HepG2 (cell line): ENCODE measurements at regions not wholly inside any gene's neighbourhood (a gene's known extent, or its start where the extent isn't known, plus 50 kb on each side); places are given as distances from the start of the nearest gene placed in this dataset.

ENCODE experiments used
- CSRNP2 ChIP-seq: sonication (generic); formaldehyde crosslinking; conservative IDR thresholded peaks from 2 replicates; pipeline ENCODE4 v1.8.0; 2022; ENCODE audit warnings: low read depth, missing genetic modification reagents
- FLYWCH1 ChIP-seq: sonication (generic); formaldehyde crosslinking; IDR thresholded peaks from 2 replicates; pipeline ENCODE4 v1.8.1; 2023; ENCODE audit warnings: mild to moderate bottlenecking, missing genetic modification reagents
- FOSL2 ChIP-seq: sonication (generic); formaldehyde crosslinking; IDR thresholded peaks from 2 replicates; pipeline ENCODE4 v1.4.0; 2020; ENCODE audit warnings: missing genetic modification reagents
- IRX3 ChIP-seq: sonication (generic); formaldehyde crosslinking; IDR thresholded peaks from 2 replicates; pipeline ENCODE4 v1.8.1; 2023; ENCODE audit warnings: mild to moderate bottlenecking, low read depth, missing genetic modification reagents, borderline replicate concordance
- ONECUT2 ChIP-seq: sonication (generic); formaldehyde crosslinking; IDR thresholded peaks from 2 replicates; pipeline ENCODE4 v1.4.0; 2020; ENCODE audit warnings: missing genetic modification reagents
- SALL1 ChIP-seq: sonication (generic); formaldehyde crosslinking; IDR thresholded peaks from 2 replicates; pipeline ENCODE4 v1.8.0; 2022; ENCODE audit warnings: mild to moderate bottlenecking, missing genetic modification reagents
- SOX6 ChIP-seq, 2 experiments: fragments of 450-650 bp in 1 of 2; sonication (generic) in 1 of 2; formaldehyde crosslinking in 1 of 2; IDR thresholded peaks; 2 replicates each; pipeline versions ENCODE4 v1.4.0 to v1.6.1; 2017 to 2020; ENCODE audit warnings: antibody characterized with exemption in 1 of 2, mild to moderate bottlenecking in 1 of 2, missing genetic modification reagents in 1 of 2
- SP1 ChIP-seq, 2 experiments: fragments of 450-650 bp in 1 of 2; sonication (generic) in 1 of 2; formaldehyde crosslinking in 1 of 2; IDR thresholded peaks; 2 replicates each; pipeline versions ENCODE4 v1.4.0 to v1.6.1; 2016 to 2020; ENCODE audit warnings: missing genetic modification reagents in 1 of 2
- SP4 ChIP-seq: sonication (generic); formaldehyde crosslinking; IDR thresholded peaks from 2 replicates; pipeline ENCODE4 v1.8.1; 2023; ENCODE audit warnings: mild to moderate bottlenecking, missing genetic modification reagents
- ZFP91 ChIP-seq: sonication (generic); formaldehyde crosslinking; IDR thresholded peaks from 2 replicates; pipeline ENCODE4 v1.9.0; 2022; ENCODE audit warnings: missing genetic modification reagents, mild to moderate bottlenecking, borderline replicate concordance
- ZNF292 ChIP-seq: sonication (generic); formaldehyde crosslinking; IDR thresholded peaks from 2 replicates; pipeline ENCODE4 v1.8.1; 2022; ENCODE audit warnings: mild to moderate bottlenecking, low read depth, missing genetic modification reagents, borderline replicate concordance
- ZNF30 ChIP-seq: sonication (generic); formaldehyde crosslinking; IDR thresholded peaks from 2 replicates; pipeline ENCODE4 v1.5.0; 2020; ENCODE audit warnings: mild to moderate bottlenecking, missing genetic modification reagents
- ZNF337 ChIP-seq: sonication (generic); formaldehyde crosslinking; IDR thresholded peaks from 2 replicates; pipeline ENCODE4 v1.5.1; 2020; ENCODE audit warnings: missing genetic modification reagents, low read depth, mild to moderate bottlenecking, borderline replicate concordance
- ZNF569 ChIP-seq: sonication (generic); formaldehyde crosslinking; IDR thresholded peaks from 2 replicates; pipeline ENCODE4 v1.5.0; 2020; ENCODE audit warnings: mild to moderate bottlenecking, missing genetic modification reagents, moderate library complexity, borderline replicate concordance
- TF ChIP-seq, protein P1 (sequence below): sonication (generic); formaldehyde crosslinking; IDR thresholded peaks from 2 replicates; pipeline ENCODE4 v1.4.0; 2020; ENCODE audit warnings: mild to moderate bottlenecking, missing genetic modification reagents
- TF ChIP-seq, protein P2 (sequence below): sonication (generic); IDR thresholded peaks from 2 replicates; pipeline ENCODE4 v1.6.1; 2016; ENCODE audit warnings: low read depth, borderline replicate concordance

GRCh38 chr2:8583400-8584173 lies 98.3 kb upstream of the ID2 start (continued):
- TF ChIP-seq ONECUT2 (CRISPR knock-in tag) (no peak), SP1 (IDR thresholded peaks at IDR 0.05) (no peak), SP1 (CRISPR knock-in tag; IDR thresholded peaks at IDR 0.05) (peak; percentile 92), ZNF292 (CRISPR knock-in tag) (peak; percentile 57; the same call in 1 of the 2 replicates), IRX3 (CRISPR knock-in tag) (no peak), ZNF30 (CRISPR knock-in tag) (no peak), ZNF569 (CRISPR knock-in tag) (no peak), SOX6 (IDR thresholded peaks at IDR 0.05) (no peak), SOX6 (CRISPR knock-in tag; IDR thresholded peaks at IDR 0.05) (peak; percentile 39; the same call in 1 of the 2 replicates), SP4 (peak; percentile 89), CSRNP2 (no peak), FLYWCH1 (CRISPR knock-in tag) (0 out of 2 replicates have a peak, but pooled peaks have one; percentile 29), ZNF337 (CRISPR knock-in tag) (no peak), SALL1 (CRISPR knock-in tag) (peak; percentile 64), ZFP91 (peak; percentile 48), FOSL2 (peak; percentile 56)
- TF ChIP-seq, protein P1, sequence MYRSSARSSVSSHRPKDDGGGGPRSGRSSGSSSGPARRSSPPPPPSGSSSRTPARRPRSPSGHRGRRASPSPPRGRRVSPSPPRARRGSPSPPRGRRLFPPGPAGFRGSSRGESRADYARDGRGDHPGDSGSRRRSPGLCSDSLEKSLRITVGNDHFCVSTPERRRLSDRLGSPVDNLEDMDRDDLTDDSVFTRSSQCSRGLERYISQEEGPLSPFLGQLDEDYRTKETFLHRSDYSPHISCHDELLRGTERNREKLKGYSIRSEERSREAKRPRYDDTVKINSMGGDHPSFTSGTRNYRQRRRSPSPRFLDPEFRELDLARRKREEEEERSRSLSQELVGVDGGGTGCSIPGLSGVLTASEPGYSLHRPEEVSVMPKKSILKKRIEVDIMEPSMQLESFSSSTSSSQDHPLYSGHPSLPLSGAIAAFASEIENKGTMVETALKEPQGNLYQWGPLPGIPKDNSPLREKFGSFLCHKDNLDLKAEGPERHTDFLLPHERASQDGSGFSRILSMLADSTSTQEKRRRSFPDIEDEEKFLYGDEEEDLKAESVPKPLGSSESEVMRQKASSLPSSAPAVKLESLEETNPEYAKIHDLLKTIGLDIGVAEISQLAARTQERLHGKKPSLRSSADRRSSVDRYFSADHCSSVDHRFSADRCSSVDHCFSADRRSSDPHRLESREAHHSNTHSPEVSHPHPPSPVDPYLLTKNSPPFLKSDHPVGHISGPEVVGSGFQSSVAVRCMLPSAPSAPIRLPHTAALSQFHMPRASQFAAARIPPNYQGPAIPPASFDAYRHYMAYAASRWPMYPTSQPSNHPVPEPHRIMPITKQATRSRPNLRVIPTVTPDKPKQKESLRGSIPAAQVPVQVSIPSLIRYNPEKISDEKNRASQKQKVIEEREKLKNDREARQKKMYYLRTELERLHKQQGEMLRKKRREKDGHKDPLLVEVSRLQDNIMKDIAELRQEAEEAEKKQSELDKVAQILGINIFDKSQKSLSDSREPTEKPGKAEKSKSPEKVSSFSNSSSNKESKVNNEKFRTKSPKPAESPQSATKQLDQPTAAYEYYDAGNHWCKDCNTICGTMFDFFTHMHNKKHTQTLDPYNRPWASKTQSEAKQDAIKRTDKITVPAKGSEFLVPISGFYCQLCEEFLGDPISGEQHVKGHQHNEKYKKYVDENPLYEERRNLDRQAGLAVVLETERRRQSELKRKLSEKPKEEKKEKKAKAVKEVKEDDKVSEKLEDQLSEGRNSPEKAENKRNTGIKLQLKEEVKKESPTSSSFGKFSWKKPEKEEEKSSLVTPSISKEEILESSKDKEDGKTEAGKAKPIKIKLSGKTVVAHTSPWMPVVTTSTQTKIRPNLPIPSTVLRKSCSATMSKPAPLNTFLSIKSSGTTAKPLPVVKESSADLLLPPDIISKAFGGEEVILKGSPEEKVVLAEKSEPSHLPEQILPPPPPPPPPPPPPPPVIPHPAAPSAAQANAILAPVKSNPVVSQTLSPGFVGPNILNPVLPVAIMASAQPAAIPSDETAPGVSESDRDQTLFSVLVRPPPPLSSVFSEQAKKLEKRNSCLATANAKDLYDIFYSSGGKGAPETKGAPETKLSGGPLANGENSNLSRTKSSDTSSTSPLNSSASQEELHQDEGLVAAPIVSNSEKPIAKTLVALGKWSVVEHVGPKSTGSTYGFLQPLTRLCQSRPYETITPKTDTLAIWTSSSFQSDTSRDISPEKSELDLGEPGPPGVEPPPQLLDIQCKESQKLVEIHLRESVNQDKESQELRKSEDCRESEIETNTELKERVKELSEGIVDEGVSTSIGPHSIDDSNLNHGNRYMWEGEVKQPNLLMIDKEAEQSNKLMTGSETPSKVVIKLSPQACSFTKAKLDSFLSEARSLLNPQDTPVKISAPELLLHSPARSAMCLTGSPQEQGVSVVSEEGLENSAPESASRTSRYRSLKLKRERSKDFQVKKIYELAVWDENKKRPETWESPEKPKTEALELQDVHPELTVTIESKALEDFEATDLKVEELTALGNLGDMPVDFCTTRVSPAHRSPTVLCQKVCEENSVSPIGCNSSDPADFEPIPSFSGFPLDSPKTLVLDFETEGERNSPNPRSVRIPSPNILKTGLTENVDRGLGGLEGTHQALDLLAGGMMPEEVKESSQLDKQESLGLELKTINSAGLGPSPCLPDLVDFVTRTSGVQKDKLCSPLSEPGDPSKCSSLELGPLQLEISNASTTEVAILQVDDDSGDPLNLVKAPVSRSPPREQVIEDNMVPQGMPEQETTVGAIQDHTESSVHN (CRISPR knock-in tag): no peak
- TF ChIP-seq, protein P2, sequence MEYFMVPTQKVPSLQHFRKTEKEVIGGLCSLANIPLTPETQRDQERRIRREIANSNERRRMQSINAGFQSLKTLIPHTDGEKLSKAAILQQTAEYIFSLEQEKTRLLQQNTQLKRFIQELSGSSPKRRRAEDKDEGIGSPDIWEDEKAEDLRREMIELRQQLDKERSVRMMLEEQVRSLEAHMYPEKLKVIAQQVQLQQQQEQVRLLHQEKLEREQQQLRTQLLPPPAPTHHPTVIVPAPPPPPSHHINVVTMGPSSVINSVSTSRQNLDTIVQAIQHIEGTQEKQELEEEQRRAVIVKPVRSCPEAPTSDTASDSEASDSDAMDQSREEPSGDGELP: peak; percentile 40; the same call in 1 of the 2 replicates
